Body of pancreas (tissue), 4 donors: ENCODE measurements at regions not wholly inside any gene's neighbourhood (a gene's known extent, or its start where the extent isn't known, plus 50 kb on each side); places are given as distances from the start of the nearest gene placed in this dataset.

ENCODE experiments used
- ATAC-seq: fragments of 150-250 bp; one replicate; pipeline ENCODE4 v1.9.1; 2016
- DNase-seq, 4 donors: peaks; one replicate each; pipeline ENCODE4 v3.0.0-alpha.2; 2019
- H3K27ac ChIP-seq, 4 donors: fragments of 200-600 bp; sonication (generic); 1 replicate in 3 of 4; 2 replicates in 1 of 4; pipeline versions ENCODE4 v1.5.1 to v1.6.1; 2016 to 2019; ENCODE audit warnings: mild to moderate bottlenecking in 1 of 4, mixed read lengths in 1 of 4, moderate library complexity in 1 of 4
- H3K27me3 ChIP-seq, 2 donors: fragments of 200-600 bp; sonication (generic); one replicate each; pipeline ENCODE4 v1.6.0; 2016; ENCODE audit warnings: mild to moderate bottlenecking in 1 of 2
- H3K36me3 ChIP-seq, 2 donors: fragments of 200-600 bp; sonication (generic); replicated peaks in 1 of 2; 2 replicates each; pipeline ENCODE4 v1.5.1; 2016; ENCODE audit warnings: low read depth in 2 of 2; ENCODE audit not compliant: insufficient read depth in 1 of 2
- H3K4me1 ChIP-seq: fragments of 200-600 bp; sonication (generic); one replicate; pipeline ENCODE4 v1.6.0; 2016
- H3K4me3 ChIP-seq, 2 donors: fragments of 200-600 bp; sonication (generic); 1 replicate in 1 of 2; 2 replicates in 1 of 2; pipeline ENCODE4 v1.5.1; 2016 to 2019
- H3K9me3 ChIP-seq, 3 donors: fragments of 200-600 bp; sonication (generic); 1 replicate in 2 of 3; 2 replicates in 1 of 3; pipeline ENCODE4 v1.5.1; 2016
- CTCF ChIP-seq, 7 experiments: fragments of 450-650 bp in 4 of 7; fragments of 200-600 bp in 3 of 7; sonication (generic) in 3 of 7; IDR thresholded peaks; one replicate each; pipeline ENCODE4 v1.5.1; 2016 to 2019; ENCODE audit warnings: antibody characterized with exemption in 7 of 7
- POLR2A ChIP-seq, 3 donors: fragments of 450-650 bp; IDR thresholded peaks; one replicate each; pipeline ENCODE4 v1.6.1; 2016; ENCODE audit warnings: antibody characterized with exemption in 3 of 3, mild to moderate bottlenecking in 2 of 3
- WGBS, 2 donors: methylation state at CpG; one replicate each; pipeline ENCODE4 v1.1.5; 2017; 5-methylcytosine and 5-hydroxymethylcytosine counted together
- intact Hi-C: fragments of 100-400 bp; cut with DNase I; formaldehyde crosslinking; loops from one replicate; pipeline ENCODE4 v1.15.1; 2023

GRCh38 chr10:111384556-111384955 is 307.7 kb downstream of the ADRA2A start:
- no peak for TF ChIP-seq POLR2A (IDR thresholded peaks at IDR 0.05)
- intact Hi-C loops: no loop called here
- Histone ChIP-seq H3K4me3 (no peak overlapping the region), H3K4me1 (no peaks in the 10 kb centered on the region), H3K36me3 (no peaks in the 10 kb centered on the region), H3K27me3 (no peaks in the 10 kb centered on the region), H3K27ac (no peak overlapping the region), H3K9me3 (no peaks in the 10 kb centered on the region)
- ATAC-seq: no peak
- DNase-seq: no peak

- Histone ChIP-seq H3K4me3 (no peak overlapping the region), H3K27ac (no peak overlapping the region), H3K9me3 (no peaks in the 10 kb centered on the region), H3K36me3 (no peaks in the 10 kb centered on the region), H3K27me3 (no peaks in the 10 kb centered on the region), H3K4me1 (no peaks in the 10 kb centered on the region)
- no peak for TF ChIP-seq CTCF (IDR thresholded peaks at IDR 0.05)
- no peak for TF ChIP-seq POLR2A (IDR thresholded peaks at IDR 0.05)
- ATAC-seq: no peak
- intact Hi-C loops: no loop called here
- WGBS, 2 donors: 72 to 75% methylated on average over 5 of the region's 5 CpGs
- DNase-seq: no peak
Observed at GRCh38 chr10:111390813-111391563, 314.2 kb downstream of the ADRA2A start.

GRCh38 chr10:111392159-111392558 is 315.3 kb downstream of the ADRA2A start:
- 22 to 46% methylated on average over 2 of the region's 2 CpGs for WGBS, 2 donors

GRCh38 chr10:111392910-111393309 is 316.1 kb downstream of the ADRA2A start:
- no peaks in the 10 kb centered on the region for H3K36me3 ChIP-seq
- WGBS, 2 donors: 8 to 13% methylated on average over 1 of the region's 1 CpG
- DNase-seq (no peak), ATAC-seq (peak; percentile 27)
- no peak for TF ChIP-seq POLR2A (IDR thresholded peaks at IDR 0.05)
- TF ChIP-seq CTCF (IDR thresholded peaks at IDR 0.05): no peak
- intact Hi-C loops: no loop called here
- no peaks in the 10 kb centered on the region for H3K9me3 ChIP-seq
- no peak overlapping the region for H3K4me3 ChIP-seq
- no peaks in the 10 kb centered on the region for H3K27me3 ChIP-seq
- no peak overlapping the region for H3K27ac ChIP-seq
- no peaks in the 10 kb centered on the region for H3K4me1 ChIP-seq

More at GRCh38 chr10:111392159-111392558, 315.3 kb downstream of the ADRA2A start:
- Histone ChIP-seq H3K27ac (no peak overlapping the region), H3K4me3 (no peak overlapping the region), H3K4me1 (no peaks in the 10 kb centered on the region), H3K9me3 (no peaks in the 10 kb centered on the region), H3K27me3 (no peaks in the 10 kb centered on the region), H3K36me3 (no peaks in the 10 kb centered on the region)
- DNase-seq: peak in 1 of 4 donors; percentile 17
- intact Hi-C loops: no loop called here
- no peak for ATAC-seq
- TF ChIP-seq POLR2A (IDR thresholded peaks at IDR 0.05) (no peak), CTCF (IDR thresholded peaks at IDR 0.05) (no peak)

GRCh38 chr10:111410740-111411139 is 333.9 kb downstream of the ADRA2A start:
- 62 to 68% methylated on average over 3 of the region's 3 CpGs for WGBS, 2 donors
- H3K4me3 ChIP-seq: no peak overlapping the region
- H3K27ac ChIP-seq: no peak overlapping the region
- H3K4me1 ChIP-seq: no peaks in the 10 kb centered on the region
- no peak for ATAC-seq
- DNase-seq: no peak
- no peaks in the 10 kb centered on the region for H3K9me3 ChIP-seq
- TF ChIP-seq CTCF (IDR thresholded peaks at IDR 0.05) (no peak), POLR2A (IDR thresholded peaks at IDR 0.05) (no peak)
- H3K27me3 ChIP-seq: no peaks in the 10 kb centered on the region
- intact Hi-C loops: no loop called here
- H3K36me3 ChIP-seq: no peaks in the 10 kb centered on the region
